Lower leg skin (tissue), 3 donors: ENCODE measurements at regions not wholly inside any gene's neighbourhood (a gene's known extent, or its start where the extent isn't known, plus 50 kb on each side); places are given as distances from the start of the nearest gene placed in this dataset.

Source experiments
- POLR2A ChIP-seq, 2 donors: fragments of 450-650 bp; IDR thresholded peaks; one replicate each; pipeline ENCODE4 v1.6.1; 2016 to 2017; ENCODE audit warnings: antibody characterized with exemption in 2 of 2, mild to moderate bottlenecking in 1 of 2, moderate library complexity in 1 of 2
- TF ChIP-seq, protein P1 (sequence below), 3 donors: fragments of 450-650 bp; IDR thresholded peaks; one replicate each; pipeline ENCODE4 v1.5.1; 2016; ENCODE audit warnings: antibody characterized with exemption in 3 of 3, mild to moderate bottlenecking in 3 of 3, moderate library complexity in 2 of 3

DNA sequence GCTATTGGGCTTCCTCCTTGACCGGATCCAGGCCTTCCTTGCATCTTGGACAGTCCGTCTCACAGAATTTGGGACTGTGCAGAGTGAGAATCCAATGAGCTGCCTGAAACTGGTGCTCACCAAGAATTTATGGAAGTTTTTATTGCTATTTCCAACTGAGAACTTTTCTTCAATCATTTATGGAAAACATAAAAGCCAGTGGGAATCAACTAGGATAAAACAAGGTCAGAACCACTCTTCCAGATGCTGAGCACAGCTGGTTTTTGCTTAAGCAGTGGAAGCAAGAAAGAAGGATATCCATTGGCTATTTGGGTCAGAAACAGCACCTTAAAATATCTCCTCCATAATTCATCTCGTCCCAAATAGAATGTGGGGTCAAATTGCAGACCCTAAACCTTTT lies 74.2 kb downstream of the CD83 start:
- TF ChIP-seq, protein P1, sequence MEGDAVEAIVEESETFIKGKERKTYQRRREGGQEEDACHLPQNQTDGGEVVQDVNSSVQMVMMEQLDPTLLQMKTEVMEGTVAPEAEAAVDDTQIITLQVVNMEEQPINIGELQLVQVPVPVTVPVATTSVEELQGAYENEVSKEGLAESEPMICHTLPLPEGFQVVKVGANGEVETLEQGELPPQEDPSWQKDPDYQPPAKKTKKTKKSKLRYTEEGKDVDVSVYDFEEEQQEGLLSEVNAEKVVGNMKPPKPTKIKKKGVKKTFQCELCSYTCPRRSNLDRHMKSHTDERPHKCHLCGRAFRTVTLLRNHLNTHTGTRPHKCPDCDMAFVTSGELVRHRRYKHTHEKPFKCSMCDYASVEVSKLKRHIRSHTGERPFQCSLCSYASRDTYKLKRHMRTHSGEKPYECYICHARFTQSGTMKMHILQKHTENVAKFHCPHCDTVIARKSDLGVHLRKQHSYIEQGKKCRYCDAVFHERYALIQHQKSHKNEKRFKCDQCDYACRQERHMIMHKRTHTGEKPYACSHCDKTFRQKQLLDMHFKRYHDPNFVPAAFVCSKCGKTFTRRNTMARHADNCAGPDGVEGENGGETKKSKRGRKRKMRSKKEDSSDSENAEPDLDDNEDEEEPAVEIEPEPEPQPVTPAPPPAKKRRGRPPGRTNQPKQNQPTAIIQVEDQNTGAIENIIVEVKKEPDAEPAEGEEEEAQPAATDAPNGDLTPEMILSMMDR (IDR thresholded peaks at IDR 0.05), result no peak
- no peak for TF ChIP-seq POLR2A (IDR thresholded peaks at IDR 0.05)
